Mesenchymal stem cell (in vitro differentiated cells and primary cell): ENCODE measurements at regions not wholly inside any gene's neighbourhood (a gene's known extent, or its start where the extent isn't known, plus 50 kb on each side); places are given as distances from the start of the nearest gene placed in this dataset.
"Not testable (repeated sequence)": the region's sequence is repeated elsewhere in the genome, so short reads cannot be mapped to it uniquely, and the experiment has no call there.

Source experiments
- DNase-seq: peaks from one replicate; pipeline ENCODE4 v3.0.0-alpha.2; 2013
- H2AFZ ChIP-seq: one replicate; pipeline ENCODE4 v1.6.1; 2013; ENCODE audit warnings: low read depth, mild to moderate bottlenecking, control low read depth, inconsistent platforms, low read length, moderate library complexity
- H2AK5ac ChIP-seq: 2 replicates; pipeline ENCODE4 v1.6.1; 2013; ENCODE audit warnings: low read length, moderate library complexity, mild to moderate bottlenecking, inconsistent platforms; ENCODE audit not compliant: severe bottlenecking
- H2BK120ac ChIP-seq: one replicate; pipeline ENCODE4 v1.6.1; 2013; ENCODE audit warnings: low read depth, mild to moderate bottlenecking, inconsistent platforms, low read length, moderate library complexity
- H2BK12ac ChIP-seq, 2 experiments: one replicate each; pipeline ENCODE4 v1.6.1; 2013; ENCODE audit warnings: inconsistent platforms in 2 of 2, low read length in 2 of 2, mild to moderate bottlenecking in 2 of 2, moderate library complexity in 2 of 2, control low read depth in 1 of 2
- H2BK15ac ChIP-seq: one replicate; pipeline ENCODE4 v1.6.1; 2013; ENCODE audit warnings: mild to moderate bottlenecking, low read depth, inconsistent platforms; ENCODE audit not compliant: poor library complexity, severe bottlenecking
- H2BK5ac ChIP-seq: 2 replicates; pipeline ENCODE4 v1.6.1; 2013; ENCODE audit warnings: low read depth, mild to moderate bottlenecking, low read length, control low read depth, inconsistent platforms; ENCODE audit not compliant: poor library complexity, severe bottlenecking
- H3K14ac ChIP-seq, 2 experiments: one replicate each; pipeline ENCODE4 v1.6.1; 2013; ENCODE audit warnings: inconsistent platforms in 2 of 2, low read length in 2 of 2, control low read depth in 1 of 2, mild to moderate bottlenecking in 1 of 2, moderate library complexity in 1 of 2
- H3K18ac ChIP-seq, 2 experiments: one replicate each; pipeline ENCODE4 v1.6.1; 2013; ENCODE audit warnings: inconsistent platforms in 2 of 2, low read length in 2 of 2, control low read depth in 1 of 2, low read depth in 1 of 2, mild to moderate bottlenecking in 1 of 2
- H3K23ac ChIP-seq, 2 experiments: one replicate each; pipeline ENCODE4 v1.6.1; 2013; ENCODE audit warnings: inconsistent platforms in 2 of 2, low read length in 2 of 2, mild to moderate bottlenecking in 2 of 2, moderate library complexity in 2 of 2, control low read depth in 1 of 2
- H3K27ac ChIP-seq: 2 replicates; pipeline ENCODE4 v1.5.1; 2013; ENCODE audit warnings: mild to moderate bottlenecking, moderate library complexity, low read length, control low read depth, inconsistent platforms; ENCODE audit not compliant: poor library complexity, severe bottlenecking
- H3K27me3 ChIP-seq, 2 experiments: 2 replicates each; pipeline versions ENCODE4 v1.6.1 to v1.7.0; 2013; ENCODE audit warnings: low read length in 2 of 2, mild to moderate bottlenecking in 2 of 2, moderate library complexity in 2 of 2, control low read depth in 1 of 2, inconsistent platforms in 1 of 2; ENCODE audit not compliant: control insufficient read depth in 1 of 2, insufficient read depth in 1 of 2
- H3K36me3 ChIP-seq, 2 experiments: 2 replicates each; pipeline versions ENCODE4 v1.6.1 to v1.7.0; 2013; ENCODE audit warnings: low read length in 2 of 2, control low read depth in 1 of 2, inconsistent platforms in 1 of 2, low read depth in 1 of 2, mild to moderate bottlenecking in 1 of 2; ENCODE audit not compliant: insufficient read depth in 2 of 2, control insufficient read depth in 1 of 2
- H3K4ac ChIP-seq, 2 experiments: one replicate each; pipeline ENCODE4 v1.6.1; 2013; ENCODE audit warnings: inconsistent platforms in 2 of 2, low read length in 2 of 2, mild to moderate bottlenecking in 2 of 2, moderate library complexity in 2 of 2, control low read depth in 1 of 2, low read depth in 1 of 2
- H3K4me1 ChIP-seq: 2 replicates; pipeline ENCODE4 v1.6.1; 2013; ENCODE audit warnings: low read depth, low read length, control low read depth; ENCODE audit not compliant: control insufficient read depth, insufficient read depth
- H3K4me2 ChIP-seq: 2 replicates; pipeline ENCODE4 v1.6.1; 2013; ENCODE audit warnings: low read length, mild to moderate bottlenecking, inconsistent platforms; ENCODE audit not compliant: poor library complexity, severe bottlenecking
- H3K4me3 ChIP-seq, 2 experiments: 2 replicates each; pipeline versions ENCODE4 v1.5.1 to v1.7.0; 2013; ENCODE audit warnings: low read length in 2 of 2, mild to moderate bottlenecking in 2 of 2, control low read depth in 1 of 2, low read depth in 1 of 2; ENCODE audit not compliant: insufficient read depth in 1 of 2
- H3K79me1 ChIP-seq: replicated peaks from 2 replicates; pipeline ENCODE4 v1.6.1; 2013; ENCODE audit warnings: mild to moderate bottlenecking, control low read depth, low read length, inconsistent platforms; ENCODE audit not compliant: poor library complexity, severe bottlenecking
- H3K9ac ChIP-seq: 2 replicates; pipeline ENCODE4 v1.7.0; 2013; ENCODE audit warnings: mild to moderate bottlenecking, low read length, moderate library complexity
- H3K9me3 ChIP-seq: 2 replicates; pipeline ENCODE4 v1.7.0; 2013; ENCODE audit warnings: mild to moderate bottlenecking, low read length; ENCODE audit not compliant: control insufficient read depth
- H4K8ac ChIP-seq: one replicate; pipeline ENCODE4 v1.6.1; 2013; ENCODE audit warnings: inconsistent platforms, mild to moderate bottlenecking, low read length, moderate library complexity
- H4K91ac ChIP-seq: one replicate; pipeline ENCODE4 v1.6.1; 2013; ENCODE audit warnings: mild to moderate bottlenecking, low read length, inconsistent platforms
- WGBS: methylation state at CpG from one replicate; pipeline ENCODE4 v1.1.7; 2013; ENCODE audit warnings: mixed read lengths; 5-methylcytosine and 5-hydroxymethylcytosine counted together

GRCh38 chr3:26498271-26498670 is 124.3 kb upstream of the LRRC3B start:
- H3K36me3 ChIP-seq: no peaks in the 10 kb centered on the region
- H2AK5ac ChIP-seq: no peak overlapping the region
- no peaks in the 10 kb centered on the region for H3K79me1 ChIP-seq
- DNase-seq: no peak
- H3K23ac ChIP-seq: no peak overlapping the region
- no peak overlapping the region for H2AFZ ChIP-seq
- no peaks in the 10 kb centered on the region for H3K27me3 ChIP-seq
- H3K9ac ChIP-seq: no peak overlapping the region
- H4K8ac ChIP-seq: no peak overlapping the region
- H4K91ac ChIP-seq: no peak overlapping the region
- no peak overlapping the region for H3K14ac ChIP-seq
- peaks cover 33% of the 10 kb centered on the region for H3K9me3 ChIP-seq
- H3K18ac ChIP-seq: no peak overlapping the region
- H3K4me3 ChIP-seq: no peak overlapping the region
- H3K4me2 ChIP-seq: no peak overlapping the region
- H3K4me1 ChIP-seq: no peaks in the 10 kb centered on the region
- H2BK5ac ChIP-seq: no peak overlapping the region
- WGBS: 95% methylated on average over 1 of the region's 2 CpGs
- H2BK12ac ChIP-seq: no peak overlapping the region
- no peak overlapping the region for H2BK120ac ChIP-seq
- no peak overlapping the region for H2BK15ac ChIP-seq
- H3K4ac ChIP-seq: no peak overlapping the region
- H3K27ac ChIP-seq: no peak overlapping the region

GRCh38 chr3:26505399-26505798 is 117.2 kb upstream of the LRRC3B start:
- no peak overlapping the region for H3K14ac ChIP-seq
- no peak overlapping the region for H3K4ac ChIP-seq
- H3K4me2 ChIP-seq: no peak overlapping the region
- no peaks in the 10 kb centered on the region for H3K79me1 ChIP-seq
- H2BK120ac ChIP-seq: no peak overlapping the region
- H3K27me3 ChIP-seq: no peaks in the 10 kb centered on the region
- H3K27ac ChIP-seq: no peak overlapping the region
- no peak overlapping the region for H3K4me3 ChIP-seq
- no peak overlapping the region for H3K18ac ChIP-seq
- no peak overlapping the region for H2AFZ ChIP-seq
- no peaks in the 10 kb centered on the region for H3K4me1 ChIP-seq
- no peak overlapping the region for H3K9ac ChIP-seq
- H2AK5ac ChIP-seq: no peak overlapping the region
- H2BK15ac ChIP-seq: no peak overlapping the region
- no peak overlapping the region for H3K23ac ChIP-seq
- 72% methylated on average over 3 of the region's 3 CpGs for WGBS
- H4K8ac ChIP-seq: no peak overlapping the region
- H3K9me3 ChIP-seq: peaks cover 29% of the 10 kb centered on the region
- no peak for DNase-seq
- no peak overlapping the region for H4K91ac ChIP-seq
- no peak overlapping the region for H2BK12ac ChIP-seq
- H2BK5ac ChIP-seq: no peak overlapping the region
- H3K36me3 ChIP-seq: no peaks in the 10 kb centered on the region

GRCh38 chr3:26514445-26515029 is 108.0 kb upstream of the LRRC3B start:
- not testable (repeated sequence) for H3K27me3 ChIP-seq, H3K14ac ChIP-seq, H2BK120ac ChIP-seq, H4K91ac ChIP-seq, H4K8ac ChIP-seq, H2BK12ac ChIP-seq, H3K4me1 ChIP-seq, H3K9ac ChIP-seq, H3K36me3 ChIP-seq, H2AFZ ChIP-seq, H3K79me1 ChIP-seq, H3K23ac ChIP-seq, DNase-seq, H3K4me2 ChIP-seq, H2AK5ac ChIP-seq, H3K9me3 ChIP-seq, H2BK15ac ChIP-seq, H3K4ac ChIP-seq, H3K27ac ChIP-seq, H3K18ac ChIP-seq, H3K4me3 ChIP-seq, H2BK5ac ChIP-seq
- WGBS: 75% methylated on average over 1 of the region's 5 CpGs

GRCh38 chr3:26515351-26515750 is 107.2 kb upstream of the LRRC3B start:
- H2AFZ ChIP-seq: no peak overlapping the region
- no peaks in the 10 kb centered on the region for H3K27me3 ChIP-seq
- no peak overlapping the region for H3K23ac ChIP-seq
- H3K36me3 ChIP-seq: no peaks in the 10 kb centered on the region
- H3K4me3 ChIP-seq: no peak overlapping the region
- no peak overlapping the region for H3K14ac ChIP-seq
- no peak overlapping the region for H3K4me2 ChIP-seq
- H3K79me1 ChIP-seq: no peaks in the 10 kb centered on the region
- H2AK5ac ChIP-seq: no peak overlapping the region
- DNase-seq: no peak
- H2BK120ac ChIP-seq: no peak overlapping the region
- H3K9ac ChIP-seq: no peak overlapping the region
- H3K27ac ChIP-seq: no peak overlapping the region
- no peak overlapping the region for H2BK5ac ChIP-seq
- no peak overlapping the region for H3K18ac ChIP-seq
- H2BK12ac ChIP-seq: no peak overlapping the region
- H2BK15ac ChIP-seq: no peak overlapping the region
- no peaks in the 10 kb centered on the region for H3K4me1 ChIP-seq
- WGBS: 57% methylated on average over 1 of the region's 2 CpGs
- H4K91ac ChIP-seq: no peak overlapping the region
- H4K8ac ChIP-seq: no peak overlapping the region
- no peak overlapping the region for H3K4ac ChIP-seq
- H3K9me3 ChIP-seq: peaks cover 3% of the 10 kb centered on the region
